Endodermal cell (in vitro differentiated cells): ENCODE measurements at regions not wholly inside any gene's neighbourhood (a gene's known extent, or its start where the extent isn't known, plus 50 kb on each side); places are given as distances from the start of the nearest gene placed in this dataset.
"Not testable (repeated sequence)": the region's sequence is repeated elsewhere in the genome, so short reads cannot be mapped to it uniquely, and the experiment has no call there.

ENCODE experiments used
- DNase-seq: peaks from one replicate; pipeline ENCODE4 v3.0.0-alpha.2; 2017
- H3K27ac ChIP-seq: 2 replicates; pipeline ENCODE4 v1.5.1; 2013; ENCODE audit warnings: mild to moderate bottlenecking, low read depth, low read length, moderate library complexity
- H3K27me3 ChIP-seq: 2 replicates; pipeline ENCODE4 v1.6.1; 2013; ENCODE audit warnings: mild to moderate bottlenecking, low read length, moderate library complexity; ENCODE audit not compliant: insufficient read depth, control insufficient read depth, poor library complexity, severe bottlenecking
- H3K36me3 ChIP-seq: 2 replicates; pipeline ENCODE4 v1.7.0; 2013; ENCODE audit warnings: mild to moderate bottlenecking, low read length, moderate library complexity; ENCODE audit not compliant: control insufficient read depth, insufficient read depth
- H3K4me1 ChIP-seq: one replicate; pipeline ENCODE4 v1.7.0; 2013; ENCODE audit warnings: low read length; ENCODE audit not compliant: control insufficient read depth, insufficient read depth
- H3K4me3 ChIP-seq: 2 replicates; pipeline ENCODE4 v1.5.1; 2013; ENCODE audit warnings: mild to moderate bottlenecking, low read length, moderate library complexity
- H3K9ac ChIP-seq: 2 replicates; pipeline ENCODE4 v1.6.1; 2013; ENCODE audit warnings: mild to moderate bottlenecking, low read length, moderate library complexity; ENCODE audit not compliant: poor library complexity, severe bottlenecking; ENCODE audit errors: extremely low read depth
- H3K9me3 ChIP-seq: 2 replicates; pipeline ENCODE4 v1.6.1; 2013; ENCODE audit warnings: mild to moderate bottlenecking, low read length, moderate library complexity; ENCODE audit not compliant: control insufficient read depth
- H3K27ac Mint-ChIP-seq: 2 replicates; pipeline ENCODE4 v1.8.0; 2020; ENCODE audit warnings: mixed read lengths
- H3K27me3 Mint-ChIP-seq: 2 replicates; pipeline ENCODE4 v1.8.0; 2021; ENCODE audit warnings: mild to moderate bottlenecking, mixed read lengths; ENCODE audit not compliant: insufficient read depth
- H3K36me3 Mint-ChIP-seq: 2 replicates; pipeline ENCODE4 v1.8.0; 2020; ENCODE audit warnings: low read depth, mixed read lengths
- H3K4me1 Mint-ChIP-seq: 2 replicates; pipeline ENCODE4 v1.8.0; 2020; ENCODE audit warnings: mixed read lengths
- H3K4me3 Mint-ChIP-seq: 2 replicates; pipeline ENCODE4 v1.8.0; 2020; ENCODE audit warnings: mild to moderate bottlenecking, moderate library complexity, mixed read lengths
- H3K9me3 Mint-ChIP-seq: 2 replicates; pipeline ENCODE4 v1.8.0; 2020; ENCODE audit warnings: mild to moderate bottlenecking, mixed read lengths
- WGBS, 2 experiments: methylation state at CpG; one replicate each; pipeline versions ENCODE4 v1.1.5 to v1.1.7; 2013; ENCODE audit warnings: missing lambda C conversion rate in 2 of 2, mixed read lengths in 1 of 2; ENCODE audit not compliant: insufficient coverage in 1 of 2, insufficient read length in 1 of 2; 5-methylcytosine and 5-hydroxymethylcytosine counted together
- TF ChIP-seq, protein P1 (sequence below): fragments of 200-600 bp; sonication (generic); conservative IDR thresholded peaks from 2 replicates; pipeline ENCODE4 v1.5.0; 2021; ENCODE audit warnings: antibody characterized with exemption, mild to moderate bottlenecking

DNA sequence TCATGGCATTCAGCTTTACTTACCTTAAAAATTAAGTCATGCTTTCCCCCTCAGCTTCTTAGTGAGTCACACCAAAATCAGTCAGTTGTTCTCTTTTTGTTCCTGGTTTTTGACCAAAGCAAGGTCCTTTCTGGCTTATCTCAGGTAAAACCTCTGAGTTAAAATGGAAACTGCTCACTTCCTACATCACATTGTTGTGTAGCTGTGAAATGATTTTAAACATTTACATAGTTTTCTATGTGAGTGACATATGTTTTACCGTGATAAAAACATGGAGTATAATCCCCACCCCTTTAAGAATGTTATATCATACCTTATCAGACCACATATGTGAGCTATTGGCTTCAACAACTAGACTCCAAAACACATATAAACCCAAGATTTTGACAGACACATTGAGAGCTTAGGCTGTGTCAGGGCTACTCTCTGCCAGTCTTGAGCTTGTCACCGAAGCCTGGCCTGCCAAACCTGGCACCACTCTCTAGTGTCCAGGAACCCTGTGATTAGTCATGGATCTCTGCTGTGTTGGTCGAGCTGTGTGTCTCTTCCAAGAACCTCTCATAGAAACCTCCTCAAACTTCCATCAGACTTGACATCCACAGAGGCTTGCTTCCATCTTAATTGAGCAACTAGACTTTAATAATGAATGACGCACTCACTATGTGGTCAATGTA, 113.7 kb upstream of the FOXN2 start:
- WGBS, 2 experiments, result 97 to 100% methylated on average over 1 to 4 of the region's 4 CpGs
- H3K27ac ChIP-seq, result no peak overlapping the region
- H3K4me1 ChIP-seq, result peaks cover 7% of the 10 kb centered on the region
- Mint-ChIP-seq H3K4me1 (peaks cover 29% of the 10 kb centered on the region), H3K27me3 (no peaks in the 10 kb centered on the region), H3K36me3 (no peaks in the 10 kb centered on the region), H3K4me3 (no peak overlapping the region), H3K27ac (no peak overlapping the region), H3K9me3 (peaks cover 2% of the 10 kb centered on the region)
- H3K9me3 ChIP-seq, result no peaks in the 10 kb centered on the region
- H3K27me3 ChIP-seq, result no peaks in the 10 kb centered on the region
- no peak overlapping the region for H3K4me3 ChIP-seq
- H3K9ac ChIP-seq, result no peak overlapping the region
- TF ChIP-seq, protein P1, sequence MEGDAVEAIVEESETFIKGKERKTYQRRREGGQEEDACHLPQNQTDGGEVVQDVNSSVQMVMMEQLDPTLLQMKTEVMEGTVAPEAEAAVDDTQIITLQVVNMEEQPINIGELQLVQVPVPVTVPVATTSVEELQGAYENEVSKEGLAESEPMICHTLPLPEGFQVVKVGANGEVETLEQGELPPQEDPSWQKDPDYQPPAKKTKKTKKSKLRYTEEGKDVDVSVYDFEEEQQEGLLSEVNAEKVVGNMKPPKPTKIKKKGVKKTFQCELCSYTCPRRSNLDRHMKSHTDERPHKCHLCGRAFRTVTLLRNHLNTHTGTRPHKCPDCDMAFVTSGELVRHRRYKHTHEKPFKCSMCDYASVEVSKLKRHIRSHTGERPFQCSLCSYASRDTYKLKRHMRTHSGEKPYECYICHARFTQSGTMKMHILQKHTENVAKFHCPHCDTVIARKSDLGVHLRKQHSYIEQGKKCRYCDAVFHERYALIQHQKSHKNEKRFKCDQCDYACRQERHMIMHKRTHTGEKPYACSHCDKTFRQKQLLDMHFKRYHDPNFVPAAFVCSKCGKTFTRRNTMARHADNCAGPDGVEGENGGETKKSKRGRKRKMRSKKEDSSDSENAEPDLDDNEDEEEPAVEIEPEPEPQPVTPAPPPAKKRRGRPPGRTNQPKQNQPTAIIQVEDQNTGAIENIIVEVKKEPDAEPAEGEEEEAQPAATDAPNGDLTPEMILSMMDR, result no peak
- no peak for DNase-seq
- no peaks in the 10 kb centered on the region for H3K36me3 ChIP-seq

GRCh38 chr2:48201435-48201834, 113.0 kb upstream of the FOXN2 start:
- not testable (repeated sequence) for H3K4me1 ChIP-seq, H3K27ac ChIP-seq, H3K27me3 Mint-ChIP-seq, H3K9me3 Mint-ChIP-seq, H3K27me3 ChIP-seq, H3K9me3 ChIP-seq, H3K36me3 Mint-ChIP-seq, DNase-seq, H3K36me3 ChIP-seq, H3K27ac Mint-ChIP-seq, H3K9ac ChIP-seq, H3K4me3 ChIP-seq, H3K4me3 Mint-ChIP-seq
- H3K4me1 Mint-ChIP-seq, result peaks cover 23% of the 10 kb centered on the region
- WGBS, 2 experiments, result 92% methylated on average over 2 of the region's 2 CpGs; no CpG with 5 or more reads in 1 of the 2 experiments

- Mint-ChIP-seq H3K4me1 (peaks cover 28% of the 10 kb centered on the region), H3K9me3 (peaks cover 6% of the 10 kb centered on the region), H3K36me3 (no peaks in the 10 kb centered on the region), H3K27ac (no peak overlapping the region), H3K4me3 (no peak overlapping the region), H3K27me3 (no peaks in the 10 kb centered on the region)
- Histone ChIP-seq H3K9me3 (no peaks in the 10 kb centered on the region), H3K4me3 (no peak overlapping the region), H3K9ac (no peak overlapping the region), H3K4me1 (no peaks in the 10 kb centered on the region), H3K27ac (no peak overlapping the region), H3K36me3 (no peaks in the 10 kb centered on the region), H3K27me3 (no peaks in the 10 kb centered on the region)
- DNase-seq, result no peak
- TF ChIP-seq, protein P1, result no peak
- 96 to 100% methylated on average over 1 to 5 of the region's 5 CpGs for WGBS, 2 experiments
These were observed 111.4 kb upstream of the FOXN2 start for GRCh38 chr2:48202863-48203642.
